ENCODE measurements at regions not wholly inside any gene's neighbourhood (a gene's known extent, or its start where the extent isn't known, plus 50 kb on each side); places are given as distances from the start of the nearest gene placed in this dataset.

DNA sequence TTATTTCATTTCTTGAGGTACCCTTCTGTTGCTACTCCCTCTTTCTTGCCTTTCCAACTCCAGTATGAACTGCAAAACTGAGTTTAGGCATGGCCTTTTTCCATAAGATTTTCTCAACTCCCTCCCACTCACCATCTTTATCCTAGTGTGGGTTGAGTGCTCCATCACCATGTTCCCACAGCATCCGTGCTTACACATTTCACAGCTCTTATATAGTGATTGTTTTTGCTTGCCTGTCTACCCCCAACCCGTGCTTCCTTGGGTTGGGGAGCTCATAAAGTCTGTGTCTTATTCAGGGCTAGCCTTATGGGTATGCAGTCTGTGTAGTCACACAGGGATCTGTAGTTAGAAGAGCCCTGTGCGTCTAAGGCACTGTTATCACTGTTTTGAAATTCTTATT, 68.2 kb upstream of the CCDC190 start:
- dilution Hi-C loops (cut with MboI; ENCODE audit: extremely low pct_ligation_motif_present, low sequenced_read_pairs): no loop called here
- FAIRE-seq (no peak), DNase-seq (ENCODE audit: low read depth, low spot score) (no peak)
- H3K4me1 ChIP-seq (ENCODE audit: control insufficient read depth, extremely low read depth, insufficient read depth, low read length): no peaks in the 10 kb centered on the region
- no peaks in the 10 kb centered on the region for H3K27me3 ChIP-seq (ENCODE audit: control insufficient read depth, extremely low read depth, insufficient read depth, low read length)
- TF ChIP-seq, protein P1, sequence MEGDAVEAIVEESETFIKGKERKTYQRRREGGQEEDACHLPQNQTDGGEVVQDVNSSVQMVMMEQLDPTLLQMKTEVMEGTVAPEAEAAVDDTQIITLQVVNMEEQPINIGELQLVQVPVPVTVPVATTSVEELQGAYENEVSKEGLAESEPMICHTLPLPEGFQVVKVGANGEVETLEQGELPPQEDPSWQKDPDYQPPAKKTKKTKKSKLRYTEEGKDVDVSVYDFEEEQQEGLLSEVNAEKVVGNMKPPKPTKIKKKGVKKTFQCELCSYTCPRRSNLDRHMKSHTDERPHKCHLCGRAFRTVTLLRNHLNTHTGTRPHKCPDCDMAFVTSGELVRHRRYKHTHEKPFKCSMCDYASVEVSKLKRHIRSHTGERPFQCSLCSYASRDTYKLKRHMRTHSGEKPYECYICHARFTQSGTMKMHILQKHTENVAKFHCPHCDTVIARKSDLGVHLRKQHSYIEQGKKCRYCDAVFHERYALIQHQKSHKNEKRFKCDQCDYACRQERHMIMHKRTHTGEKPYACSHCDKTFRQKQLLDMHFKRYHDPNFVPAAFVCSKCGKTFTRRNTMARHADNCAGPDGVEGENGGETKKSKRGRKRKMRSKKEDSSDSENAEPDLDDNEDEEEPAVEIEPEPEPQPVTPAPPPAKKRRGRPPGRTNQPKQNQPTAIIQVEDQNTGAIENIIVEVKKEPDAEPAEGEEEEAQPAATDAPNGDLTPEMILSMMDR (optimal IDR thresholded peaks at IDR 0.05 in 1 of 3, IDR thresholded peaks at IDR 0.05 in 1 of 3, conservative IDR thresholded peaks at IDR 0.05 in 1 of 3; ENCODE audit: extremely low read depth in 1 of 3, insufficient read depth in 2 of 3, low read length in 3 of 3): no peak
- no peak for TF ChIP-seq EZH2 (IDR thresholded peaks at IDR 0.05; ENCODE audit: low read length)
- H3K9ac ChIP-seq (ENCODE audit: control insufficient read depth, extremely low read depth, insufficient read depth, low read length): no peak overlapping the region
- no peaks in the 10 kb centered on the region for H3K9me1 ChIP-seq (ENCODE audit: control insufficient read depth, extremely low read depth, insufficient read depth, low read length)
- H3K4me2 ChIP-seq (ENCODE audit: control insufficient read depth, extremely low read depth, insufficient read depth, low read depth, low read length): no peak overlapping the region
- H3K79me2 ChIP-seq (ENCODE audit: control insufficient read depth, insufficient read depth, low read length): no peaks in the 10 kb centered on the region
- H2AFZ ChIP-seq (ENCODE audit: control insufficient read depth, low read length): no peak overlapping the region
- no peak overlapping the region for H3K27ac ChIP-seq (ENCODE audit: control insufficient read depth, insufficient read depth, low read length)
- H3K36me3 ChIP-seq (ENCODE audit: control insufficient read depth in 2 of 2, extremely low read depth in 1 of 2, insufficient read depth in 2 of 2, low read length in 2 of 2): no peaks in the 10 kb centered on the region
- no peaks in the 10 kb centered on the region for H4K20me1 ChIP-seq (ENCODE audit: control insufficient read depth, extremely low read depth, insufficient read depth, low read length)
- no peaks in the 10 kb centered on the region for H3K9me3 ChIP-seq (ENCODE audit: control insufficient read depth, low read depth, low read length)
- H3K4me3 ChIP-seq (ENCODE audit: control insufficient read depth in 2 of 3, extremely low read depth in 1 of 3, insufficient read depth in 2 of 3, low read depth in 1 of 3, low read length in 3 of 3): no peak overlapping the region

DNA sequence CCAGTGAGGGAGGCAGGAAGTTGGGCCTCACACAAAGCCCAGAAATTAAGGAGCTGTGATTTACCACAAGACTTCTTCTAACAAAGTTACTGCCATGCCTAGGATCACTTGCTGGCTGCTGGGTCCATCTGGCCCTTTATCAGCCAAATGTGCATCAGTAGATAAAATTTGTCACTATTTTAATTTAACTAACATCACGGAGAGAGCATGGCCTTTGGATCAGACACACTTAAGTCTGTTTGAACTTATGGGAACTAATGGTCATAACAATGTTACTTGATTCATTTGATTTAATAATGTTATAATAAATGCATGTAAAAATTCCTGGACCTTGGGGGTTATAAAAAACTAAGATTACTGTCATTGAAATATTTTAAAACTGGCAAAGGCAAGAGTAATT, 67.2 kb upstream of the CCDC190 start:
- Histone ChIP-seq H3K9ac (ENCODE audit: control insufficient read depth, extremely low read depth, insufficient read depth, low read length) (no peak overlapping the region), H3K27ac (ENCODE audit: control insufficient read depth, insufficient read depth, low read length) (no peak overlapping the region), H3K27me3 (ENCODE audit: control insufficient read depth, extremely low read depth, insufficient read depth, low read length) (no peaks in the 10 kb centered on the region), H2AFZ (ENCODE audit: control insufficient read depth, low read length) (no peak overlapping the region), H3K79me2 (ENCODE audit: control insufficient read depth, insufficient read depth, low read length) (no peaks in the 10 kb centered on the region), H4K20me1 (ENCODE audit: control insufficient read depth, extremely low read depth, insufficient read depth, low read length) (no peaks in the 10 kb centered on the region), H3K4me1 (ENCODE audit: control insufficient read depth, extremely low read depth, insufficient read depth, low read length) (no peaks in the 10 kb centered on the region), H3K36me3 (ENCODE audit: control insufficient read depth in 2 of 2, extremely low read depth in 1 of 2, insufficient read depth in 2 of 2, low read length in 2 of 2) (no peaks in the 10 kb centered on the region), H3K9me3 (ENCODE audit: control insufficient read depth, low read depth, low read length) (no peaks in the 10 kb centered on the region), H3K9me1 (ENCODE audit: control insufficient read depth, extremely low read depth, insufficient read depth, low read length) (no peaks in the 10 kb centered on the region), H3K4me2 (ENCODE audit: control insufficient read depth, extremely low read depth, insufficient read depth, low read depth, low read length) (no peak overlapping the region), H3K4me3 (ENCODE audit: control insufficient read depth in 2 of 3, extremely low read depth in 1 of 3, insufficient read depth in 2 of 3, low read depth in 1 of 3, low read length in 3 of 3) (no peak overlapping the region)
- TF ChIP-seq EZH2 (IDR thresholded peaks at IDR 0.05; ENCODE audit: low read length): no peak
- TF ChIP-seq, protein P1 (optimal IDR thresholded peaks at IDR 0.05 in 1 of 3, IDR thresholded peaks at IDR 0.05 in 1 of 3, conservative IDR thresholded peaks at IDR 0.05 in 1 of 3; ENCODE audit: extremely low read depth in 1 of 3, insufficient read depth in 2 of 3, low read length in 3 of 3): no peak
- dilution Hi-C loops (cut with MboI; ENCODE audit: extremely low pct_ligation_motif_present, low sequenced_read_pairs): no loop called here
- FAIRE-seq (no peak), DNase-seq (ENCODE audit: low read depth, low spot score) (no peak)
